ENCODE measurements at regions not wholly inside any gene's neighbourhood (a gene's known extent, or its start where the extent isn't known, plus 50 kb on each side); places are given as distances from the start of the nearest gene placed in this dataset.

GRCh38 chr4:148999924-149000323 is 557.7 kb upstream of the NR3C2 start:
- no peak for FAIRE-seq
- no peak for DNase-seq (ENCODE audit: insufficient read length, low spot score)
- no peak for TF ChIP-seq CTCF (IDR thresholded peaks at IDR 0.05; ENCODE audit: insufficient read depth, missing control alignments)

GRCh38 chr4:148998719-148999118 is 556.5 kb upstream of the NR3C2 start:
- no peak for FAIRE-seq
- peak; percentile 10 for TF ChIP-seq CTCF (IDR thresholded peaks at IDR 0.05; ENCODE audit: insufficient read depth, missing control alignments)
- no peak for DNase-seq (ENCODE audit: insufficient read length, low spot score)

GRCh38 chr4:148986951-148987350 is 544.7 kb upstream of the NR3C2 start:
- FAIRE-seq (no peak), DNase-seq (ENCODE audit: insufficient read length, low spot score) (no peak)
- no peak for TF ChIP-seq CTCF (IDR thresholded peaks at IDR 0.05; ENCODE audit: insufficient read depth, missing control alignments)

- no peak for TF ChIP-seq CTCF (IDR thresholded peaks at IDR 0.05; ENCODE audit: insufficient read depth, missing control alignments)
- DNase-seq (ENCODE audit: insufficient read length, low spot score), result no peak
- no peak for FAIRE-seq
Observed at GRCh38 chr4:148984951-148985350, 542.7 kb upstream of the NR3C2 start.

GRCh38 chr4:148982200-148982599 is 540.0 kb upstream of the NR3C2 start:
- DNase-seq (ENCODE audit: insufficient read length, low spot score) (no peak), FAIRE-seq (no peak)
- no peak for TF ChIP-seq CTCF (IDR thresholded peaks at IDR 0.05; ENCODE audit: insufficient read depth, missing control alignments)

GRCh38 chr4:148980782-148981480 is 538.7 kb upstream of the NR3C2 start:
- FAIRE-seq, result no peak

More at GRCh38 chr4:148980782-148981480, 538.7 kb upstream of the NR3C2 start:
- no peak for TF ChIP-seq CTCF (IDR thresholded peaks at IDR 0.05; ENCODE audit: insufficient read depth, missing control alignments)
- DNase-seq (ENCODE audit: insufficient read length, low spot score), result no peak
